Neural progenitor cell (in vitro differentiated cells): ENCODE measurements at regions not wholly inside any gene's neighbourhood (a gene's known extent, or its start where the extent isn't known, plus 50 kb on each side); places are given as distances from the start of the nearest gene placed in this dataset.

Source experiments
- DNase-seq: peaks from one replicate; pipeline ENCODE4 v3.0.0-alpha.2; 2016; ENCODE audit warnings: low spot score
- H2AFZ ChIP-seq: fragments of 200-600 bp; sonication (generic); replicated peaks from 2 replicates; pipeline ENCODE4 v1.6.1; 2016; ENCODE audit warnings: antibody characterized with exemption
- H3F3A ChIP-seq: fragments of 200-600 bp; sonication (generic); 2 replicates; pipeline ENCODE4 v1.6.1; 2016; ENCODE audit warnings: antibody characterized with exemption, low read depth
- H3K27ac ChIP-seq: fragments of 200-600 bp; sonication (generic); 2 replicates; pipeline ENCODE4 v1.5.1; 2016; ENCODE audit warnings: mild to moderate bottlenecking
- H3K27me3 ChIP-seq: fragments of 200-600 bp; sonication (generic); 2 replicates; pipeline ENCODE4 v1.6.1; 2016; ENCODE audit warnings: mild to moderate bottlenecking, moderate library complexity
- H3K36me3 ChIP-seq: fragments of 200-600 bp; sonication (generic); 2 replicates; pipeline ENCODE4 v1.5.1; 2016
- H3K4me1 ChIP-seq: fragments of 200-600 bp; sonication (generic); 2 replicates; pipeline ENCODE4 v1.6.1; 2016; ENCODE audit warnings: mixed run types
- H3K4me2 ChIP-seq: fragments of 200-600 bp; sonication (generic); 2 replicates; pipeline ENCODE4 v1.6.1; 2016
- H3K4me3 ChIP-seq: fragments of 200-600 bp; sonication (generic); 2 replicates; pipeline ENCODE4 v1.5.1; 2016
- H3K79me2 ChIP-seq: fragments of 200-600 bp; sonication (generic); 2 replicates; pipeline ENCODE4 v1.6.1; 2016; ENCODE audit warnings: low read depth
- H3K9ac ChIP-seq: fragments of 200-600 bp; sonication (generic); 2 replicates; pipeline ENCODE4 v1.6.1; 2016
- H3K9me3 ChIP-seq: fragments of 200-600 bp; sonication (generic); 2 replicates; pipeline ENCODE4 v1.5.1; 2016; ENCODE audit warnings: low read depth
- H4K20me1 ChIP-seq: fragments of 200-600 bp; sonication (generic); 2 replicates; pipeline ENCODE4 v1.6.1; 2016; ENCODE audit warnings: low read depth
- H3K27ac Mint-ChIP-seq: 3 replicates; pipeline ENCODE4 v1.8.0; 2021; ENCODE audit warnings: mixed read lengths
- H3K27me3 Mint-ChIP-seq: 2 replicates; pipeline ENCODE4 v1.8.0; 2022; ENCODE audit warnings: low read depth, mild to moderate bottlenecking, inconsistent platforms, moderate library complexity, mixed read lengths; ENCODE audit not compliant: insufficient read depth
- H3K36me3 Mint-ChIP-seq: 3 replicates; pipeline ENCODE4 v1.8.0; 2021; ENCODE audit warnings: mixed read lengths
- H3K4me1 Mint-ChIP-seq: 3 replicates; pipeline ENCODE4 v1.8.0; 2021; ENCODE audit warnings: mixed read lengths
- H3K4me3 Mint-ChIP-seq: 3 replicates; pipeline ENCODE4 v1.8.0; 2021; ENCODE audit warnings: mild to moderate bottlenecking, moderate library complexity, mixed read lengths
- H3K9me3 Mint-ChIP-seq: 3 replicates; pipeline ENCODE4 v1.8.0; 2020; ENCODE audit warnings: mixed read lengths
- EZH2 ChIP-seq: fragments of 200-600 bp; sonication (generic); IDR thresholded peaks from 2 replicates; pipeline ENCODE4 v1.6.1; 2017; ENCODE audit warnings: antibody characterized with exemption, mild to moderate bottlenecking, moderate library complexity
- EZH2phosphoT487 ChIP-seq: fragments of 200-600 bp; sonication (generic); IDR thresholded peaks from 2 replicates; pipeline ENCODE4 v1.6.1; 2017; ENCODE audit warnings: antibody characterized with exemption
- TF ChIP-seq, protein P1 (sequence below): fragments of 200-600 bp; sonication (generic); IDR thresholded peaks from 2 replicates; pipeline ENCODE4 v1.5.1; 2017; ENCODE audit warnings: antibody characterized with exemption, mild to moderate bottlenecking

DNA sequence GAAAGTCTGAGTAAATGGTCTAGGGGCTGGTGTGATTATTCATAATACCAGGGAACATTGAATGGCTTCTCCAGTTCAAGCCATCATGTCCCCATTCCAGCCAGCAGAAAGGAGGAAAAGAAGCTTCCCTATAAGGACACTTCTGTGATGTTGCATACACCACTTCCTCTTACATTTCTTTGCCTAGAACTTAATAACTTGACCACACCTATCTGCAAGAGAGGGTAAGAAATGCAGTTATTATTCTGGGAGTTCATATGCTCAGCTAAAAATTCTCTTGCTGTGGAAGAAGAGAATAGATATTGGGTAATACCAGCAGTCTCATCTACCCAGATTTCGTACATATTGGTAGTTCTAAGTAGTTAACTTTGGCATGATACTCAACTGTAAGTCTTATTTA, 166.1 kb downstream of the SLC28A3 start:
- H3K27ac Mint-ChIP-seq = no peak overlapping the region

DNA sequence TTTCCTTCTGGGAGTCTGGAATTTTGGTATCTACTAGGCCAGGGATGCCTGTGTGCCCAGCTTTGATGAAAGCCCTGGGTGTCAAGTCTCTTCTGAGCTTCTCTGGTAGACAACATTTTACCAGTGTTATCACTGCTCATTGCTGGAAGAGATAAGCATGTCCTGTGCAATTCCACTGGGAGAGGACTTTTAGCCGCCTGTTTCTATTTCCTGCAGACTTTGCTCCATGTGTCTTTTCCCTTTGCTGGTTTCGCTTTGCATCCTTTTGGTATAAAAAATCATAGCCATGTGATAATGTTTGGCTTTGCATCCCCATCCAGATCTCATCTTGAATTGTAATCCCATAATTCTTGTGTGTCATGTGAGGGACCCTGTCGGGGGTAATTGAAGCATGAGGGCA, 163.2 kb downstream of the SLC28A3 start:
- no peaks in the 10 kb centered on the region for H3F3A ChIP-seq
- no peaks in the 10 kb centered on the region for H3K36me3 ChIP-seq
- no peak overlapping the region for H3K27ac Mint-ChIP-seq
- H3K4me2 ChIP-seq = no peak overlapping the region
- no peaks in the 10 kb centered on the region for H4K20me1 ChIP-seq
- H3K9me3 Mint-ChIP-seq = peaks cover 4% of the 10 kb centered on the region
- no peaks in the 10 kb centered on the region for H3K36me3 Mint-ChIP-seq
- H3K4me1 ChIP-seq = peaks cover 5% of the 10 kb centered on the region
- H3K9me3 ChIP-seq = no peaks in the 10 kb centered on the region
- TF ChIP-seq EZH2 (no peak), EZH2phosphoT487 (no peak)
- TF ChIP-seq, protein P1, sequence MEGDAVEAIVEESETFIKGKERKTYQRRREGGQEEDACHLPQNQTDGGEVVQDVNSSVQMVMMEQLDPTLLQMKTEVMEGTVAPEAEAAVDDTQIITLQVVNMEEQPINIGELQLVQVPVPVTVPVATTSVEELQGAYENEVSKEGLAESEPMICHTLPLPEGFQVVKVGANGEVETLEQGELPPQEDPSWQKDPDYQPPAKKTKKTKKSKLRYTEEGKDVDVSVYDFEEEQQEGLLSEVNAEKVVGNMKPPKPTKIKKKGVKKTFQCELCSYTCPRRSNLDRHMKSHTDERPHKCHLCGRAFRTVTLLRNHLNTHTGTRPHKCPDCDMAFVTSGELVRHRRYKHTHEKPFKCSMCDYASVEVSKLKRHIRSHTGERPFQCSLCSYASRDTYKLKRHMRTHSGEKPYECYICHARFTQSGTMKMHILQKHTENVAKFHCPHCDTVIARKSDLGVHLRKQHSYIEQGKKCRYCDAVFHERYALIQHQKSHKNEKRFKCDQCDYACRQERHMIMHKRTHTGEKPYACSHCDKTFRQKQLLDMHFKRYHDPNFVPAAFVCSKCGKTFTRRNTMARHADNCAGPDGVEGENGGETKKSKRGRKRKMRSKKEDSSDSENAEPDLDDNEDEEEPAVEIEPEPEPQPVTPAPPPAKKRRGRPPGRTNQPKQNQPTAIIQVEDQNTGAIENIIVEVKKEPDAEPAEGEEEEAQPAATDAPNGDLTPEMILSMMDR = no peak
- H3K4me3 ChIP-seq = no peak overlapping the region
- H3K9ac ChIP-seq = no peak overlapping the region
- H3K4me1 Mint-ChIP-seq = peaks cover 19% of the 10 kb centered on the region
- DNase-seq = no peak
- peaks cover 4% of the 10 kb centered on the region for H3K27me3 ChIP-seq
- H3K27me3 Mint-ChIP-seq = peaks cover 8% of the 10 kb centered on the region
- no peaks in the 10 kb centered on the region for H3K79me2 ChIP-seq
- no peak overlapping the region for H3K27ac ChIP-seq
- H2AFZ ChIP-seq = no peak overlapping the region
- H3K4me3 Mint-ChIP-seq = no peak overlapping the region

More for the DNA sequence above, 166.1 kb downstream of the SLC28A3 start:
- H3K36me3 Mint-ChIP-seq = no peaks in the 10 kb centered on the region
- Histone ChIP-seq H3K9me3 (no peaks in the 10 kb centered on the region), H3K4me2 (no peak overlapping the region), H2AFZ (no peak overlapping the region), H3K4me1 (no peaks in the 10 kb centered on the region), H3F3A (no peaks in the 10 kb centered on the region), H3K4me3 (no peak overlapping the region), H3K36me3 (no peaks in the 10 kb centered on the region), H3K27me3 (peaks cover 4% of the 10 kb centered on the region), H3K27ac (no peak overlapping the region), H3K9ac (no peak overlapping the region), H3K79me2 (no peaks in the 10 kb centered on the region), H4K20me1 (no peaks in the 10 kb centered on the region)
- H3K27me3 Mint-ChIP-seq = peaks cover 9% of the 10 kb centered on the region
- peaks cover 2% of the 10 kb centered on the region for H3K4me1 Mint-ChIP-seq
- DNase-seq = no peak
- no peak overlapping the region for H3K4me3 Mint-ChIP-seq
- TF ChIP-seq EZH2 (no peak), EZH2phosphoT487 (no peak)
- TF ChIP-seq, protein P1 = no peak
- H3K9me3 Mint-ChIP-seq = peaks cover 4% of the 10 kb centered on the region

DNA sequence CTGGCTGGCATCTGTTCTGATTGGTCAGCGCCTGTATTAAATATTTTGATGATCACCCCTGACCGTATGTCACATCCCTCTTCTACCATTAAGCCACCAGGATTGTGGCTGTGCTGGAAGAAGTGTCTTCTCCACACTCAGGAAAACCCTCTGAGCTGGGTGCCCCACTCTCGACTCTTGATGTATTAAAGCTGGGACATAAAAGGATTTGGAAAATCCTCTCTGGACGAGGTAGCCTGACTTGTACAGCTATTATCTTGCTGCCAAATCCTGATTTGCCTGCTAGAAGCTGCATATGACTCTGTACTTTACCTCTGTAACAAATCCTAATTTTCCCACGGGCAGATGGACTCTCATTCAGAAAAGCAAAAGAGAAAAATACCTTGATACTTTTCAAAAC, 161.0 kb downstream of the SLC28A3 start:
- Histone ChIP-seq H3K36me3 (no peaks in the 10 kb centered on the region), H4K20me1 (no peaks in the 10 kb centered on the region), H3F3A (no peaks in the 10 kb centered on the region), H3K27ac (no peak overlapping the region), H3K9me3 (no peaks in the 10 kb centered on the region), H3K79me2 (no peaks in the 10 kb centered on the region), H2AFZ (no peak overlapping the region), H3K4me1 (peaks cover 5% of the 10 kb centered on the region), H3K27me3 (peaks cover 4% of the 10 kb centered on the region), H3K4me3 (no peak overlapping the region), H3K9ac (no peak overlapping the region), H3K4me2 (no peak overlapping the region)
- Mint-ChIP-seq H3K4me3 (no peak overlapping the region), H3K27me3 (peaks cover 8% of the 10 kb centered on the region), H3K36me3 (no peaks in the 10 kb centered on the region), H3K9me3 (peaks cover 4% of the 10 kb centered on the region), H3K4me1 (peaks cover 19% of the 10 kb centered on the region), H3K27ac (no peak overlapping the region)
- DNase-seq = no peak
- TF ChIP-seq, protein P1 = no peak
- no peak for TF ChIP-seq EZH2
- no peak for TF ChIP-seq EZH2phosphoT487
